ENCODE measurements at regions not wholly inside any gene's neighbourhood (a gene's known extent, or its start where the extent isn't known, plus 50 kb on each side); places are given as distances from the start of the nearest gene placed in this dataset.

GRCh38 chr5:39892708-39893107 lies 467.9 kb upstream of the DAB2 start:
- H2AFZ ChIP-seq (ENCODE audit: low read depth, low read length): no peak overlapping the region
- no peaks in the 10 kb centered on the region for H3K4me1 ChIP-seq (ENCODE audit: insufficient read depth, low read length)
- H3K27me3 ChIP-seq (ENCODE audit: insufficient read depth, low read length): no peaks in the 10 kb centered on the region
- H3K9me3 ChIP-seq (ENCODE audit: low read length): no peaks in the 10 kb centered on the region
- H3K36me3 ChIP-seq (ENCODE audit: insufficient read depth, low read length): no peaks in the 10 kb centered on the region
- H3K4me3 ChIP-seq (ENCODE audit: low read length): no peak overlapping the region

- H3K4me3 ChIP-seq (ENCODE audit: low read length): no peak overlapping the region
- H3K9me3 ChIP-seq (ENCODE audit: low read length): no peaks in the 10 kb centered on the region
- H3K36me3 ChIP-seq (ENCODE audit: insufficient read depth, low read length): no peaks in the 10 kb centered on the region
- H3K27me3 ChIP-seq (ENCODE audit: insufficient read depth, low read length): no peaks in the 10 kb centered on the region
- H3K4me1 ChIP-seq (ENCODE audit: insufficient read depth, low read length): no peaks in the 10 kb centered on the region
- no peak overlapping the region for H2AFZ ChIP-seq (ENCODE audit: low read depth, low read length)
These were observed 466.6 kb upstream of the DAB2 start for GRCh38 chr5:39891376-39891775.

DNA sequence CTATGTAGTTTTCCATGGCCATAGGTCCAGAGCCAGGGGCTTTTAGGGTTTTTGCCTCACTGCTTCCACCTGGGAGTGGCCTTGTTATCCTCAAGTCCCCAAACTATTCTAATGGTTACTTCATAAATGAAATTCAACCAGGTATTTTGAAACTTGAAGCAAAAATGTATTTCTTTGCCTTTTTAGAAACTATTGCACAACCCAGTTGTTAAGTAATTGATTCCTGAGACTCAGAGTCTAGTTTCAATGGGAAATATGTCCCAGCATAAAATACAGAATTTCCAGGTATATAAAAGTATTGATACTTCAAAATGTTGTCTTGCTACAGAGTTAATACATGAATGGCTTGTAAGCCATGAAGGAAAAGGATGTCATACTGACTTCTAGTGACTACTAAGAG lies 456.2 kb upstream of the DAB2 start:
- Histone ChIP-seq H3K27me3 (ENCODE audit: insufficient read depth, low read length) (no peaks in the 10 kb centered on the region), H3K36me3 (ENCODE audit: insufficient read depth, low read length) (no peaks in the 10 kb centered on the region)

DNA sequence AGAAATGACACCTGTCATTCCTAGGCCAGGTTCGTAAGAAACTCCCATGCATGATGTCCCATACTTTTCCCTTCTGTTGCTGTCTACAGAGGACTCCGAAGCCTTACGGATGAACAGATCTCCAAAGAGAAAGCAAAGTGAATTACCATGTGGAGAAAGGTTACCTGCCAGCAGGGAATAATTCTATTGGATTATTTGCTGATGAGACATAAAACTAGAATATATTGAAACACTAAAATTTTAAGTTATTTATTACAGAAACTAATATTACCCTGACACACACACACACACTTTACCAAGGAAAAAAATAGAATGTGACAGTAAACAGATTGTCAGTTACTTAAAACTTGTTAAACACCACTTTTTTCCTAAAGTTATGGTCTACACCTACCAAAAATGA lies 452.7 kb upstream of the DAB2 start:
- Histone ChIP-seq H3K9me3 (ENCODE audit: low read length) (no peaks in the 10 kb centered on the region), H3K4me3 (ENCODE audit: low read length) (no peak overlapping the region), H3K4me1 (ENCODE audit: insufficient read depth, low read length) (no peaks in the 10 kb centered on the region), H2AFZ (ENCODE audit: low read depth, low read length) (no peak overlapping the region), H3K36me3 (ENCODE audit: insufficient read depth, low read length) (no peaks in the 10 kb centered on the region), H3K27me3 (ENCODE audit: insufficient read depth, low read length) (no peaks in the 10 kb centered on the region)

More for the DNA sequence above, 456.2 kb upstream of the DAB2 start:
- Histone ChIP-seq H3K4me1 (ENCODE audit: insufficient read depth, low read length) (no peaks in the 10 kb centered on the region), H2AFZ (ENCODE audit: low read depth, low read length) (no peak overlapping the region), H3K9me3 (ENCODE audit: low read length) (no peaks in the 10 kb centered on the region), H3K4me3 (ENCODE audit: low read length) (no peak overlapping the region)

DNA sequence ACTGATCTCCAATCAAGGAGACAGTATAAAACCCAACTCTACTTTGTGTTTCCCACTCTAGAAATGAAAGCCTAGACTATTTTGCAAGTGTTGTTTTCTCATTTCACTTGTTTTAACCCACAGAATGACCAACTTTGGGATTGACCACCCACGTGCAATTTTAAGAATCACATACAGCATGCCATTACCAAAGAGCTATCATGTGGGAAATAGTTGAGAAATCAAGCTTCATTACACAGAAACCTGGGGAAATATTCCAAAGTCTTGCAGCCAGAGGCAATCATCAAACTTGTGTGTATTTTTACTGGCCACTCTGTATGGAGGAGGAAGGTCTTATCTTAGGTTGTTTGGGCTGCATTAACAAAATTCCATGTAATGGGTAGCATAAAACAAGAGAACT lies 451.4 kb upstream of the DAB2 start:
- Histone ChIP-seq H2AFZ (ENCODE audit: low read depth, low read length) (no peak overlapping the region), H3K4me3 (ENCODE audit: low read length) (no peak overlapping the region), H3K27me3 (ENCODE audit: insufficient read depth, low read length) (no peaks in the 10 kb centered on the region), H3K36me3 (ENCODE audit: insufficient read depth, low read length) (no peaks in the 10 kb centered on the region), H3K9me3 (ENCODE audit: low read length) (no peaks in the 10 kb centered on the region), H3K4me1 (ENCODE audit: insufficient read depth, low read length) (no peaks in the 10 kb centered on the region)

- H2AFZ ChIP-seq (ENCODE audit: low read depth, low read length): no peak overlapping the region
- no peak overlapping the region for H3K4me3 ChIP-seq (ENCODE audit: low read length)
- H3K9me3 ChIP-seq (ENCODE audit: low read length): no peaks in the 10 kb centered on the region
- no peaks in the 10 kb centered on the region for H3K4me1 ChIP-seq (ENCODE audit: insufficient read depth, low read length)
- no peaks in the 10 kb centered on the region for H3K27me3 ChIP-seq (ENCODE audit: insufficient read depth, low read length)
- no peaks in the 10 kb centered on the region for H3K36me3 ChIP-seq (ENCODE audit: insufficient read depth, low read length)
These were observed 445.4 kb upstream of the DAB2 start for GRCh38 chr5:39870137-39870536.

DNA sequence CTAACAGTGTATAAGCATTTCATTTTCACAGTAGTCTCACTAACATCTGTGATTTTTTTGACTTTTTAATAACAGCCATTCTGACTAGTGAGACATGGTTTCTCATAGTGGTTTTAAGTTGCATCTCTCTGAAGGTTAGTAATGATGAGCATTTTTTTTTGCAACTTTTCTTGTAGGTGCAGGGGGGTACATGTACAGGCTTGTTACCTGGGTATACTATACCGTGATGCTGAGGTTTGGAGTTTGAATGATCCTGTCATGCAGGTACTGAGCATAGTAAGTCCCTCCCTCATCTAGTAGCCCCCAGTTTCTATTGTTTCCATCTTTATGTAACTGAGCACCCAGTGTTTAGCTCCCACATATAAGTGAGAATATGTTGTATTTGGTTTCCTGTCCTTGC lies 444.6 kb upstream of the DAB2 start:
- Histone ChIP-seq H2AFZ (ENCODE audit: low read depth, low read length) (no peak overlapping the region), H3K9me3 (ENCODE audit: low read length) (no peaks in the 10 kb centered on the region), H3K4me3 (ENCODE audit: low read length) (no peak overlapping the region), H3K27me3 (ENCODE audit: insufficient read depth, low read length) (no peaks in the 10 kb centered on the region), H3K36me3 (ENCODE audit: insufficient read depth, low read length) (no peaks in the 10 kb centered on the region), H3K4me1 (ENCODE audit: insufficient read depth, low read length) (no peaks in the 10 kb centered on the region)

DNA sequence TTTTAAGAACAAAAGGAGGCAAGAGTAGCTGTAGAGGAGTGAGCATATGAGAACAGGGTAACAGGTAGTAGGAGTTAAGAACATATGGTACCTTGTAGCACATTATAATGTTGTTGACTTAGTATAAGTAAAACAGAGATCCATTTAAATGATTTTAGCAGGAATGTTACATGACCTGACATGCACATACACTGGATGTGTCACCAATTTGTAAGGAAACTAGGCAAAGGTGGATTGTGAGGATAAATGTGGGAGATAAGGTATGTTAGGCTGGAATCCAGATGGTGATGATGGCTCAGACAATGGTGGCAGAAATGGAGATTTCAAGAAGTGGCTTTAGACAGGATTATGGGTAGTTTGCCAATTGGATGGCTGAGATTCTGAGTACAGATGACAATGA lies 443.1 kb upstream of the DAB2 start:
- no peaks in the 10 kb centered on the region for H3K36me3 ChIP-seq (ENCODE audit: insufficient read depth, low read length)
- no peaks in the 10 kb centered on the region for H3K27me3 ChIP-seq (ENCODE audit: insufficient read depth, low read length)
- H2AFZ ChIP-seq (ENCODE audit: low read depth, low read length): no peak overlapping the region
- no peaks in the 10 kb centered on the region for H3K4me1 ChIP-seq (ENCODE audit: insufficient read depth, low read length)
- no peaks in the 10 kb centered on the region for H3K9me3 ChIP-seq (ENCODE audit: low read length)
- no peak overlapping the region for H3K4me3 ChIP-seq (ENCODE audit: low read length)

- no peaks in the 10 kb centered on the region for H3K27me3 ChIP-seq (ENCODE audit: insufficient read depth, low read length)
- no peaks in the 10 kb centered on the region for H3K36me3 ChIP-seq (ENCODE audit: insufficient read depth, low read length)
- H3K4me1 ChIP-seq (ENCODE audit: insufficient read depth, low read length): no peaks in the 10 kb centered on the region
- no peak overlapping the region for H3K4me3 ChIP-seq (ENCODE audit: low read length)
- H3K9me3 ChIP-seq (ENCODE audit: low read length): no peaks in the 10 kb centered on the region
- H2AFZ ChIP-seq (ENCODE audit: low read depth, low read length): no peak overlapping the region
These were observed 439.3 kb upstream of the DAB2 start for GRCh38 chr5:39863926-39864552.

- no peaks in the 10 kb centered on the region for H3K36me3 ChIP-seq (ENCODE audit: insufficient read depth, low read length)
- H3K4me1 ChIP-seq (ENCODE audit: insufficient read depth, low read length): no peaks in the 10 kb centered on the region
- H3K4me3 ChIP-seq (ENCODE audit: low read length): no peak overlapping the region
- H3K9me3 ChIP-seq (ENCODE audit: low read length): no peaks in the 10 kb centered on the region
- H2AFZ ChIP-seq (ENCODE audit: low read depth, low read length): no peak overlapping the region
- H3K27me3 ChIP-seq (ENCODE audit: insufficient read depth, low read length): no peaks in the 10 kb centered on the region
These were observed 432.3 kb upstream of the DAB2 start for GRCh38 chr5:39857041-39857440.

DNA sequence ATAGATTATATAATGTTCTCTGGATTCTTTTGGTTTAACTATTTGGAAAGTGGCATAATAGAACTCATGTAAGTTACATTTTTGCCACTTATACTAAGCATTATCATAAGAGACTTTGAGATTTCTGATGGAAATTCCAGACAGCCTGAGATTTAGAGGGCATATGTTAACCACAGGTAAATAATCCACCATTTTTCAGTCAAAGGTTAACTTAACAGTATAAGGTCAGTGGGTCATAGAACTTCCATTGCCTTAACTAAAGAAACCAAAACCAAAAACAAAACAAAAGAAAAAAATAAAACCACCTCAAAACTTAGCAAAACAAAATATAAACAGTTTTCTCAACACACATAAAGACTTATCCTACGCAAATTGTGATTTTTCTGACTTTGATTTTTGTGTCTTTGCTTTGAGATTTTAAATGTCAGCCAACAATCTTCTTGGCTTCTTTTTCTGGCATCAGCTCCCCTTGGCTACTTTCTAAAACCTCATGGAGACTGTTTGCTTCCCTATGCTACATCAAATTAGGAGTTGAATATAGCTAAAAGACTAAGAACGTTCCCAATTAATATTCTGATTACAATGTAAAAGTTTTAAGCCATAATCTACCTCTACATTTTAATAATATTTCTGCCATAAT lies 430.1 kb upstream of the DAB2 start:
- H3K27me3 ChIP-seq (ENCODE audit: insufficient read depth, low read length): no peaks in the 10 kb centered on the region
- H2AFZ ChIP-seq (ENCODE audit: low read depth, low read length): no peak overlapping the region
- no peaks in the 10 kb centered on the region for H3K9me3 ChIP-seq (ENCODE audit: low read length)
- H3K4me1 ChIP-seq (ENCODE audit: insufficient read depth, low read length): no peaks in the 10 kb centered on the region
- no peaks in the 10 kb centered on the region for H3K36me3 ChIP-seq (ENCODE audit: insufficient read depth, low read length)
- no peak overlapping the region for H3K4me3 ChIP-seq (ENCODE audit: low read length)

- H3K36me3 ChIP-seq (ENCODE audit: insufficient read depth, low read length): no peaks in the 10 kb centered on the region
- H3K27me3 ChIP-seq (ENCODE audit: insufficient read depth, low read length): no peaks in the 10 kb centered on the region
- H2AFZ ChIP-seq (ENCODE audit: low read depth, low read length): no peak overlapping the region
- H3K9me3 ChIP-seq (ENCODE audit: low read length): no peaks in the 10 kb centered on the region
- no peak overlapping the region for H3K4me3 ChIP-seq (ENCODE audit: low read length)
- H3K4me1 ChIP-seq (ENCODE audit: insufficient read depth, low read length): no peaks in the 10 kb centered on the region
These were observed 425.5 kb upstream of the DAB2 start for GRCh38 chr5:39850291-39850690.

DNA sequence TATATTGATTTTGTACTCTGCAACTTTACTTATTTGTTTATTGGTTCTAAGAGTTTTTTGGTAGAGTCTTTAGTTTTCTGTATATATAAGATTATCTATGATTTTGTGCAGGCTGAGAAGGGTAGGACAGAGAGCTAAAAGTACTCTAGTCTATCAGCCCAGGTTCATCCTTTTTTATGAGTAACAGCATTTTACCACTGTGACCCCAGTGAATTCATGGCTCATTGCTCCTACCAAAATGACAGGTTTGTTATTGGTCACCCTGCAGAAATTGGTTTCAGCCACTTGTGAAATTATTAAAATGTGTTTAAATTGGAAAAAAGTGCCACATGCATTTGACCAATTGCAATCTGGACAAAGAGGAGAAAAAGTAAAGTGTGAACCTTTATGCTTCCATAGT lies 421.4 kb upstream of the DAB2 start:
- Histone ChIP-seq H3K9me3 (ENCODE audit: low read length) (no peaks in the 10 kb centered on the region), H3K27me3 (ENCODE audit: insufficient read depth, low read length) (no peaks in the 10 kb centered on the region), H3K36me3 (ENCODE audit: insufficient read depth, low read length) (no peaks in the 10 kb centered on the region), H3K4me1 (ENCODE audit: insufficient read depth, low read length) (no peaks in the 10 kb centered on the region), H3K4me3 (ENCODE audit: low read length) (no peak overlapping the region), H2AFZ (ENCODE audit: low read depth, low read length) (no peak overlapping the region)

- Histone ChIP-seq H3K4me3 (ENCODE audit: low read length) (no peak overlapping the region), H3K27me3 (ENCODE audit: insufficient read depth, low read length) (no peaks in the 10 kb centered on the region), H2AFZ (ENCODE audit: low read depth, low read length) (no peak overlapping the region), H3K4me1 (ENCODE audit: insufficient read depth, low read length) (no peaks in the 10 kb centered on the region), H3K36me3 (ENCODE audit: insufficient read depth, low read length) (no peaks in the 10 kb centered on the region), H3K9me3 (ENCODE audit: low read length) (no peaks in the 10 kb centered on the region)
These were observed 419.0 kb upstream of the DAB2 start for GRCh38 chr5:39843767-39844166.
